ENCODE measurements at regions not wholly inside any gene's neighbourhood (a gene's known extent, or its start where the extent isn't known, plus 50 kb on each side); places are given as distances from the start of the nearest gene placed in this dataset.
"Not testable (repeated sequence)": the region's sequence is repeated elsewhere in the genome, so short reads cannot be mapped to it uniquely, and the experiment has no call there.

DNA sequence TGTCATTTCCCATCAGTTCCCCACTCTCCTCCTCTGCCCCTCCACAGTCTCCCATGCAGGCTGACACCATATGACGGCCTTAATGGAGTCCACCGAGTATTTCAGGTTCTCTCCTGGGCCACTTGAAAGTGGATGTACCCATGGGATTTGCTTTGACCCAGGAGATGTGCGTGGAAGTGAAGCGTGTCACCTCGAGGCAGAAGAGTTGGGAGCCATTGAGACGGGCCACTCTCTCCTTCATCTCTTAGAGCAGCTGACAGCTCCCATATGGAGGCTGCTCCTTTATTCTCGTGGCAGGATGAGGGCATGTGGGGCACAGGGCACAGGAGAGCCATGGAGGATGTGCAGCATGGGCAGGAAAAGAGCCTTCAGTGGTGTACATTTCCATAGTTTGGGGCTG is 144.7 kb upstream of the CRYM start:
- H3K27ac Mint-ChIP-seq; H3K4me1 Mint-ChIP-seq (ENCODE audit: low read depth); H3K4me3 Mint-ChIP-seq; H3K36me3 Mint-ChIP-seq (ENCODE audit: low read depth); intact Hi-C loops (cut with micrococcal nuclease); H3K27me3 Mint-ChIP-seq; H3K9me3 Mint-ChIP-seq: not testable (repeated sequence)

GRCh38 chr16:21404699-21405098 is 126.6 kb upstream of the CRYM start:
- H3K27ac Mint-ChIP-seq; intact Hi-C loops (cut with micrococcal nuclease); H3K9me3 Mint-ChIP-seq; H3K4me3 Mint-ChIP-seq; H3K27me3 Mint-ChIP-seq; H3K4me1 Mint-ChIP-seq (ENCODE audit: low read depth); H3K36me3 Mint-ChIP-seq (ENCODE audit: low read depth): not testable (repeated sequence)

- H3K9me3 Mint-ChIP-seq; H3K36me3 Mint-ChIP-seq (ENCODE audit: low read depth); H3K4me3 Mint-ChIP-seq; H3K4me1 Mint-ChIP-seq (ENCODE audit: low read depth); intact Hi-C loops (cut with micrococcal nuclease); H3K27me3 Mint-ChIP-seq; H3K27ac Mint-ChIP-seq: not testable (repeated sequence)
Measured at GRCh38 chr16:21397866-21398265, 119.8 kb upstream of the CRYM start.

DNA sequence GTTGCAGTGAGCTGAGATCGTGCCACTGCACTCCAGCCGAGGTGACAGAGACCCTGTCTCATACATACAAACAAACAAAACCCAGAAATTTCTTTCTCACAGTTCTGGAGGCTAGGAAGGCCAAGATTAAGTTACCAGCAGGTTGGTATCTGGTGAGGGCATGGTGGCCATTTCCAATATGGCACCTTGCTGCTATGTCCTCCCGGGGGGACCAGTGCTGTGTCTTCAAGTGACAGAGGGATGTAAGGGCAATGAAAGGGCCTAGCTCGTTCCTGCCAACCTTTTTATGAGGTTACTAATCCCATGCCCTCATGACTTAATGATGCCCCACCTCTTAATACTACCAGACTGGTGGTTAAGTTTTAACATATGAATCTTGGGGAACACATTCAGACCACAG is 118.5 kb upstream of the CRYM start:
- H3K27me3 Mint-ChIP-seq; H3K9me3 Mint-ChIP-seq; H3K4me1 Mint-ChIP-seq (ENCODE audit: low read depth); H3K4me3 Mint-ChIP-seq; H3K27ac Mint-ChIP-seq; H3K36me3 Mint-ChIP-seq (ENCODE audit: low read depth); intact Hi-C loops (cut with micrococcal nuclease): not testable (repeated sequence)

DNA sequence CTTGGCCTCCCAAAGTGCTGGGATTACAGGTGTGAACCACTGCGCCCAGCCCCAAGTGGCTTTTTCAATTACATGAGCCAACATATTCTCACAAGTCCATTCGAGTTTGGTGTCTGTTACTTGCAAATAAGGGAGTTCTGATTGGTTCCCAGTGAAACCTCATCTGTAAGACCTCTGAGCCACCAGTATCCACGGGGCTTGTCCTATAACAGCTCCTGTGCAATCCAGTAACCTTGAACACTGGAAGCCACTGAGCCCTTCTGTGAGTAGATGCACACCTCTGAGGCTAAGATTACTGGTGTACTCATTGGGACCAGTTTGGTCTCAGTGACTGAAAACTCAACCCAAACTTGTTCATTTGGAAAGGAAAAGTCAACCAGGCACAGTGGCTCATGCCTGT is 112.5 kb upstream of the CRYM start:
- H3K27ac Mint-ChIP-seq; H3K36me3 Mint-ChIP-seq (ENCODE audit: low read depth); H3K9me3 Mint-ChIP-seq; H3K4me3 Mint-ChIP-seq; intact Hi-C loops (cut with micrococcal nuclease); H3K4me1 Mint-ChIP-seq (ENCODE audit: low read depth); H3K27me3 Mint-ChIP-seq: not testable (repeated sequence)

DNA sequence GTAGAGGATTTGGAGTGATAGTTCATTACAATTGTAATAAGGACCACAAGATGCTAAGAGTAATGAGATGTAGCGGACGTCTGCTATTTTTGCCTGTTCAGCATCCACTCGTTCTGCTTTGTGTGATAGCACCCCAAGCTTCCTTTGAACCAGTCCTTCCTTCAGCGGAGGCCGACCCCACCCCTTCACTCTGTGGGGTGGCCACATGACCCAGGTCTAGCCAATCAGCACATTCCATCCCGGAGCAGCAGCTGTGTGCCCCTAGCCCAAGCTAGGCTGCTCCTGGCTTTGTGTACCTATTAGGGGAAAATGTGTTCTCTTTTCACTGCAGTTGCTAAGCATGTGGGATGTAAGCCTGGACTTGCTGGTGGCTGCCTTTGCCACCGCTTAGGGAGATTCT is 111.8 kb upstream of the CRYM start:
- H3K9me3 Mint-ChIP-seq; H3K36me3 Mint-ChIP-seq (ENCODE audit: low read depth); H3K27me3 Mint-ChIP-seq; H3K4me3 Mint-ChIP-seq; H3K4me1 Mint-ChIP-seq (ENCODE audit: low read depth); H3K27ac Mint-ChIP-seq; intact Hi-C loops (cut with micrococcal nuclease): not testable (repeated sequence)

GRCh38 chr16:21387757-21388156 is 109.7 kb upstream of the CRYM start:
- H3K36me3 Mint-ChIP-seq (ENCODE audit: low read depth); intact Hi-C loops (cut with micrococcal nuclease); H3K27ac Mint-ChIP-seq; H3K27me3 Mint-ChIP-seq; H3K4me1 Mint-ChIP-seq (ENCODE audit: low read depth); H3K4me3 Mint-ChIP-seq; H3K9me3 Mint-ChIP-seq: not testable (repeated sequence)

DNA sequence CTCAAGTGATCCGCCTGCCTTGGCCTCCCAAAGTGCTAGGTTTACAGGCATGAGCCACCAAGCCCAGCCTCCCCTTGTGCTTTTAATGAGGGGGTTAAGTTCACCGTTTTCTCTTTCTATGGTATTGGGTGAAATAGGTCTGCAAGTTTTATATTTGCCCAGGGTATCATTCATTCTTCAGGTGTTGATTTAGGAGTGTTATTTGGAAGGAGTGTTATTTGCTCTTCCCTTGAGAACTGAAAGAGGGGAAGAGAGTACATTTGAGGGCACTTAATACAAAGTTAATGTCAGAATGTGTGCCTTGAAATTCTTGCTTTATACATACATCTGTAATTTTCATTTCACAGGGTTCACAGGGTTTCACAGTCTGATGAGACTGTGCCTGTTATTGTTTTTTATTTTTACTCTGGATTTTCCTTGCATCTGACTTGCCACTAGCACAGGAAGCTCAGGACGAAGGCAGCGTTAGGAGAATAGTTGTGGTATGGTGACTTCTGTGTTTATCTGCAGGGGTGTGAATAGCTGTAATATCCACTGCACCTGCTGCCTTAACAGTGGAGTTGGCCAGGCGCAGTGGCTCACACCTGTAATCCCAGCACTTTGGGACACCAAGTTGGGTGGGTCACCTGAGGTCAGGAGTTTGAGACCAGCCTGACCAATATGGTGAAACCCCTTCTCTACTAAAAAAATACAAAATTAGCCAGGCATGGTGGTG is 108.3 kb upstream of the CRYM start:
- intact Hi-C loops (cut with micrococcal nuclease) = not testable (repeated sequence)

GRCh38 chr16:21383682-21384081 is 105.6 kb upstream of the CRYM start:
- H3K9me3 Mint-ChIP-seq; intact Hi-C loops (cut with micrococcal nuclease): not testable (repeated sequence)

More for the DNA sequence above, 108.3 kb upstream of the CRYM start:
- not testable (repeated sequence) for H3K4me3 Mint-ChIP-seq; H3K9me3 Mint-ChIP-seq; H3K36me3 Mint-ChIP-seq (ENCODE audit: low read depth); H3K27ac Mint-ChIP-seq; H3K27me3 Mint-ChIP-seq; H3K4me1 Mint-ChIP-seq (ENCODE audit: low read depth)

GRCh38 chr16:21379645-21380044 is 101.6 kb upstream of the CRYM start:
- H3K9me3 Mint-ChIP-seq; H3K27ac Mint-ChIP-seq; H3K4me3 Mint-ChIP-seq; H3K36me3 Mint-ChIP-seq (ENCODE audit: low read depth); H3K27me3 Mint-ChIP-seq; intact Hi-C loops (cut with micrococcal nuclease); H3K4me1 Mint-ChIP-seq (ENCODE audit: low read depth): not testable (repeated sequence)

More at GRCh38 chr16:21383682-21384081, 105.6 kb upstream of the CRYM start:
- H3K4me1 Mint-ChIP-seq (ENCODE audit: low read depth); H3K4me3 Mint-ChIP-seq; H3K27me3 Mint-ChIP-seq; H3K36me3 Mint-ChIP-seq (ENCODE audit: low read depth); H3K27ac Mint-ChIP-seq: not testable (repeated sequence)

DNA sequence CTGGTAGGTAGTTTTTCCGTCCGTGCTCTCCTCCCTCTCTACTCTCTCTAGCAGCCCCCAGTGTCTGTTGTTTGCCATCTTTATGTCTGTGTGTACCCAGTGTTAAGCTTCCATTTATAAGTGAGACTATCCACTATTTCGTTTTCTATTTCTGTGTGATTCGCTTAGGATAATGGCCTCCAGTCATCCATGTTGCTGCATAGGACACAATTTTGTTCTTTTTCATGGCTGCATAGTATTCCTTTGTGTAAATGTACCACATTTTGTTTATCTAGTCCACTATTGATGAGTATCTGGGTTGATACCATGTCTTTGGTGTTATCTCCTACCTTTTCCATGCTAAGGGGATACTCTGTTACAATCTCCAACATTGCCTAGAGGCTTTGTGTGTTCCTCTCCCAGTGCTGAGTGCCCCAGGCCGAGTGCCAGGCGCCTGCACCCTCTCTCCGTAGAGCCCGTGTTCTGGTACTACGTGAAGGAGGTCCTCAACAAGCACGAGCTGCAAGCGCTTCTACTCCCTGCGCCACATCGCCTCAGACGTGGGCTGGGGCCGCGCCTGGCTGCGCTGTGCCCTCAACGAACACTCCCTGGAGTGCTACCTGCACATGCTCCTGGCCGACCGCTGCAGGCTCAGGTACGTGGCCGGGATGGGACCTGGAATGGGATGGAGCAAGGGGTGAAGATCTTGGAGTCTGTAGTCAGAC is 98.3 kb upstream of the CRYM start:
- H3K9me3 Mint-ChIP-seq; H3K4me3 Mint-ChIP-seq; H3K27ac Mint-ChIP-seq; H3K36me3 Mint-ChIP-seq (ENCODE audit: low read depth); intact Hi-C loops (cut with micrococcal nuclease); H3K27me3 Mint-ChIP-seq: not testable (repeated sequence)
- peaks cover 11% of the 10 kb centered on the region for H3K4me1 Mint-ChIP-seq (ENCODE audit: low read depth)

DNA sequence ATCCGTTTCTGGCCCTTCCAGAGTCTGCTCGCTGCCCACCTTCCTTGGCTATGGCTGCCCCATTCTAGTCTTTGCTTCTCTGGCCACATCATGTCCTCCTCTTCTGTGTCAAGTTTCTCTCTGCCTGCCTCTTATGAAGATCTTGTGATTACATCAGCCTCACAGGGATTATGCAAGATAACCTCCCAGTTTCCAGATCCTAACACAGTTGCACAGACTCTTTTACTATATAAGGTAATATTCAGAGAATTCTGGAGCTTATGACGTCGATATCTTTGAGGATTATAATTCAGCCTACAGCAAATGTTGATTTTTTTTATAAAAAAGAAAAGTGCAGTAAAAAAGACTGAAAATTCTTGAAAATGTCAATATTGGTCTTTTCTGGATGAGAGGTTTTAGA is 97.2 kb upstream of the CRYM start:
- H3K4me3 Mint-ChIP-seq; intact Hi-C loops (cut with micrococcal nuclease); H3K27ac Mint-ChIP-seq; H3K27me3 Mint-ChIP-seq; H3K36me3 Mint-ChIP-seq (ENCODE audit: low read depth); H3K9me3 Mint-ChIP-seq: not testable (repeated sequence)
- peaks cover 11% of the 10 kb centered on the region for H3K4me1 Mint-ChIP-seq (ENCODE audit: low read depth)

- H3K36me3 Mint-ChIP-seq (ENCODE audit: low read depth); intact Hi-C loops (cut with micrococcal nuclease); H3K4me3 Mint-ChIP-seq; H3K9me3 Mint-ChIP-seq; H3K27me3 Mint-ChIP-seq; H3K27ac Mint-ChIP-seq: not testable (repeated sequence)
- H3K4me1 Mint-ChIP-seq (ENCODE audit: low read depth) = peaks cover 15% of the 10 kb centered on the region
Measured at GRCh38 chr16:21373454-21373853, 95.4 kb upstream of the CRYM start.

DNA sequence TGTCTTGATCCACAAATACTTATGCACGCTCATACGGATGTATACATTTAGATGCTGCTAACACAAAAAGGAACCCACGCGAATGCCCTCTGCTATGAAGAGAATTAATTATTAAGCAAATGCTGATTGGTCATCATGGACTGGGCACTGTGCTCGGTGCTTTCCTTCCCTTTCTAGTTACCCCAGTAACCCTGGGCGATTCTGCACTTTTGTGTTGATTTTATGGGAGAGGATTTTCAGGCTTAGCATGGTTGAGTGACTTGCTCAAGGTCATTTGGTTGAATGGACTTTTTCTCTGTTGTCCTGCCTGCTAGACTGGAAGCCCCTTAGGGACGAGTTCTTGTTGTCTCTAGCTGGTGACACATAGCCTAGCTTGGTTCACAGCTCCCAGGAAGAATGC is 94.8 kb upstream of the CRYM start:
- H3K4me3 Mint-ChIP-seq; intact Hi-C loops (cut with micrococcal nuclease); H3K27me3 Mint-ChIP-seq; H3K9me3 Mint-ChIP-seq; H3K27ac Mint-ChIP-seq; H3K36me3 Mint-ChIP-seq (ENCODE audit: low read depth): not testable (repeated sequence)
- H3K4me1 Mint-ChIP-seq (ENCODE audit: low read depth) = peaks cover 16% of the 10 kb centered on the region

DNA sequence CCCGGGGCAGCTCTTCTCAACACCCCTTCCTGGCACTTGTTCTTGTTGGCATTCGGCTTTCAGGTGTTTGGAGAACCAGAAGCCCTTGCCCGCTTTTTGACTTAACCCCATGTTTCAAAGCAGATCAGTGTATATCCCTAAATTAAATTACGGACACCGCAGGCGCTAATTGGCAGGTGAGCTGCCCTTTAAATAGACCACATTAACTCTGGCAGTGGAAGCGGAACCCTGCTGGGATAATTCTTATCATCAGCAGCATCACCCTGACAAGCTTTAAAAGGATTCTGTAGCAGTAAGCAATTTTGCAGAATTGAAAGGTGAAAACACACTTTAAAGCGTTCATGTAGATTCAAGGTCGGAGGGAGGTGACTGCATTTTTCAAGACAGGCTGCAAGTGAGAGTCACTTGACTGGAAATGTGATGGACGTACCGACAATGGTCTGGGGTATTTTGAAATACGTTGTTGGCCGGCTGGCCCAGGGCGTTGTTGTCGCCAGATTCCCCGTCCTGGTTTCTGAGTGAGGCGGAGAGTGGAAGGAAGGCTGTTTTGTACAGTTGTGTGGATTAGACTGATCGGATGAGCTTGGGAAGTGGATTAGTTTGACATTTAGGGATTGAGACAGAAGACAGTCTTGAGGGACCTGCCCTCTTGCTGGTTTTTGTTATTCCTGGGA is 94.2 kb upstream of the CRYM start:
- H3K27me3 Mint-ChIP-seq; H3K27ac Mint-ChIP-seq; H3K4me3 Mint-ChIP-seq; H3K9me3 Mint-ChIP-seq; intact Hi-C loops (cut with micrococcal nuclease); H3K36me3 Mint-ChIP-seq (ENCODE audit: low read depth): not testable (repeated sequence)
- H3K4me1 Mint-ChIP-seq (ENCODE audit: low read depth) = peaks cover 20% of the 10 kb centered on the region

Measured in dendritic cell treated with granulocyte-macrophage colony-stimulating factor and Interleukin-4, amounts not matched to agents 40 ng/mL and 50 ng/mL, for 4 days (primary cell).